ENCODE measurements at regions not wholly inside any gene's neighbourhood (a gene's known extent, or its start where the extent isn't known, plus 50 kb on each side); places are given as distances from the start of the nearest gene placed in this dataset.
"Not testable (repeated sequence)": the region's sequence is repeated elsewhere in the genome, so short reads cannot be mapped to it uniquely, and the experiment has no call there.

- no peak for DNase-seq
Observed at GRCh38 chr18:2147476-2148230, 423.7 kb downstream of the METTL4 start.

GRCh38 chr18:2148823-2149222 lies 422.5 kb downstream of the METTL4 start:
- no peak for DNase-seq

- DNase-seq: no peak
Observed at GRCh38 chr18:2150566-2150965, 420.7 kb downstream of the METTL4 start.

GRCh38 chr18:2154278-2154677 lies 417.0 kb downstream of the METTL4 start:
- no peak for DNase-seq

DNA sequence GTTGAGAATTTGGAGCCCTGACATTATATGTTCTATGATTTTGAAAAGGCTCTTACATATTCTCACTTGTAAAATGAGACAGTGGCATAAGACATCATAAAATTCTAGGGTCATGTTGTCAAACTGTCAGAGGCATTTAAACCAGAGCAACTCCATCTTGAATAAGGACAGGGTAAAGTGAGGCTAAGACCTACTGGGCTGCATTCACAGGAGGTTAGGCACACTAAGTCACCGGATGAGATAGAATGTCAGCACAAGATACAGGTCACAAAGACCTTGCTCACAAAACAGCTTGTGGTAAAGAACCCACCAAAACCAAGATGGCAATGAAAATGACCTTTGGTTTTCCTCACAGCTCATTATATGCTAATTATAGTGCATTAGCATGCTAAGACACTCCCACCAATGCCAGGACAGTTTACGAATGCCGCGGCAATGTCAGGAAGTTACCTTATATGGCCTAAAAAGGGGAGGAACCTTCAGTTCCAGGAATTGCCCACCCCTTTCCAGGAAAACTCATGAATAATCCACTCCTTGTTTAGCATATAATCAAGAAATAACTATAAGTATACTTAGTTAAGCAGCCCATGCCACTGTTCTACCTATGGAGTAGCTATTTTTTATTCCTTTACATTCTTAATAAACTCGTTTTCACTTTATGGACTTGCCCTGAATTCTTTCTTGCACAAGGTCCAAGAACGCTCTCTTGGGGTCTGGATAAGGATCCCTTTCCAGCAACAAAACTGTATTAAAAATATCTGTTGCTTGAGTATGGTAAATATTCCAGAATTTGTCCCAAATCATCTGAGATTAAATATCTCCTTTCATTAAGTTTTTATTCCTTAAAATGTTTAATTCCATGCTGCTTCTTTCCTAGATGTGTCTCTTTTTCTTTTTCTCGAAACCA lies 406.4 kb downstream of the METTL4 start:
- DNase-seq: no peak

- DNase-seq: not testable (repeated sequence)
Observed at GRCh38 chr18:2166876-2167275, 404.4 kb downstream of the METTL4 start.

GRCh38 chr18:2168022-2168421 lies 403.3 kb downstream of the METTL4 start:
- no peak for DNase-seq

DNA sequence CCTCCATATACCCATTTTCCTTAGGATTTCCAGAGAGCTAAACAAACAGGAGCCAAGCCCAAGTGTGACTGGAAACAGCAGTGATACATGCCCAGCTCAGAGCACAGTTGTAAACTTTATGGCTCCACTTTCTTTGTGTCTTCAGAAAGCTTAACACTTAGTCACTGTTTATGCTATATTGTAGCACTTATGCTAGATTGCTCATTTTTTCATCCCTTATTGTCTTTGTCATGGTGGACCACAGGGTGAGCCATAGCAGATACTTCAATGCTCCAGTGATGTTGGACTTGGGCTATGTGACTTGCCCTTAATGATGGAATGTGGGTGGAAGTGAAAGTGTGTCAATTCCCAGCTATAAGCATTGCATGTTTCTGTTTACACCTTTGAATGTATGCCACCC lies 401.6 kb downstream of the METTL4 start:
- DNase-seq: no peak

DNA sequence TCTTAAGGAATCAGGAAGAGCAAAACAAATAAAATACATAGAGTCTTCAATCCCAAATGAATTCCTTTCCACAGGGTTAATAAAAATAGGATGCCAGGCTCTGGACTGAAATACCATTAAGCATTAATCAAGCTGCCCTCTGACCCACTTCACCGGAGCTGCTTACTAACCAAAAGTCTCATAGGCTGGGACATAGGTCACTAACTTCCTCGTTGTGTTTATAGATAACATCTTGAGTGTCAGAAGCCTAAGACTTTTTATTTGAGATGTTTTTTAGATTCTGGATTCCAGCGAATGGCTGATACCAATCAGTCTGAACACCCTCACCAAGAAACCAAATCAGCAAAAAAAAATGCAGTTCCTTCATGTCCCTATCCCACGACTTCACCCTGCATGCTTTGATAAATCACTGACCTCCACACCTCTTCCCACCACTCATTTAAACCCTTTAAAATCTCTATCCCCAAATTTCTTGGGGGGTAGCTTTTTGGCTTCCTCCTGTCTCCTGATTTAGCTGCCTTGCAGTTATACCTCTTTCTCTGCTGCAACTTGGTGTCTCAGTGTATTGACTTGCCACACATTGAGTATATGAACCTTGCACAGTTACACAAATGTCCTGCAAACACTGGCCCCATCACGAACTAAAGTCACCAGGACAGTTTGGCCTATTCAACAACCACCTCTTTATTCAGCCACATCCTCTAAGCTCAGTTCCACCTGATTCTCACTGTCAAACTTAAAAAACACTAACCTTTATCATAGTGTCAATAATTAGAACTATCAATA lies 399.3 kb downstream of the METTL4 start:
- DNase-seq: no peak

- no peak for DNase-seq
Observed at GRCh38 chr18:2172881-2173280, 398.4 kb downstream of the METTL4 start.

DNA sequence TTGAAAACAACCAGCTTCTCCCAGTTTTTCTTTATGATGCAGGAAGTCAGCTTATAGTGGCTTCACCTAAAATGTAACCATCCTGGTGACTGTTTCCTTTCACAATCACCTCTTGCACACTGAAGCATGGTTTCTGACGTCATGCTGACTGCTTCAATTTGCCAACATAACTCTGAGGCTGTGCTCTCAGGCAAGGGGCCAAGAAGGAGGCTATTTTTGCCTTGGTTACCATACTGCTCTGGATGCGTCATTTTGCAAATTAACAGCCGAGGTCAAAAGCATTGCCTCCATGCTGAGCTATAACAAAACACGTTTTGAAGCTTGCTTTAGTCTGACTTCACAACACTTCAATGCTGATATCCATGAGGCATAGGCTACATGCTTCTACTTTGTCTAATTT lies 397.8 kb downstream of the METTL4 start:
- DNase-seq: peak; percentile 22

DNA sequence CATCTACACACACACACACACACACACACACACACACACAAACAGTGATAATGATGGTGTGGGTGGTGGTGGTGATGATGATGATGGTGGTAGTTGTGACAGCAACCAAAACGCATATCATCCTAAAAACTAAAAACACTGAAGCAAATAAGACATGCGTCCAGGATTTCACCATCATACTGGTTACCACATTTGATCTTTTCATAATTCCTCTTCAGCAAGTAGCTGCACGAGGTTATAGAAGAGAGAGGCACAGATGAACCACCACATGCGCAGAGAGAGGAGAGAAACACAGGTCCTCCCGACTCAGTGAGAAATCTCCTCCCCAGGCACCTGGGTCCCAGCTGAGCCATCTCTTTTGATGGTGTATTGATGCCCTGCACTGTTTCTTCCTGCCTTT lies 393.3 kb downstream of the METTL4 start:
- no peak for DNase-seq

- no peak for DNase-seq
Observed at GRCh38 chr18:2179498-2180183, 391.7 kb downstream of the METTL4 start.

- DNase-seq: no peak
Observed at GRCh38 chr18:2180586-2180985, 390.7 kb downstream of the METTL4 start.

DNA sequence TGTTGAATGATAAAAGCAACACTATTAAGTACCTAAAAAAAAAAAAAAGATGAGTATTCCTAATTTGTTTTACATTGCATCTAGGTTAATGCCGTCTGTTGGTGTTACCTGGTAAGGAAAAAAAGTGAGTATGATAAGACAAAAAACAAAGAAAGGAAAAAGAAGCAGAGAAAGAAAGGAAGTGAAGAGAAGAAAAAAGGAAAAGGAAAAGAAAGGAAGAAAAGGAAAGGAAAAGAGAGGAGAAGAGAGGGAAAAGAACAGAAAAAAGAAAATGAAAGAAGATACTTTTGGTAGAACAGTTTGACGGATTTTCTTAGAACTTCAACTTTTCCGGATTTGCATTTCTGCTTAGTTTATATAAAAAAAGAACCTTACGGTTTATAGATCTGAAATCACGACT lies 387.9 kb downstream of the METTL4 start:
- DNase-seq: no peak

DNA sequence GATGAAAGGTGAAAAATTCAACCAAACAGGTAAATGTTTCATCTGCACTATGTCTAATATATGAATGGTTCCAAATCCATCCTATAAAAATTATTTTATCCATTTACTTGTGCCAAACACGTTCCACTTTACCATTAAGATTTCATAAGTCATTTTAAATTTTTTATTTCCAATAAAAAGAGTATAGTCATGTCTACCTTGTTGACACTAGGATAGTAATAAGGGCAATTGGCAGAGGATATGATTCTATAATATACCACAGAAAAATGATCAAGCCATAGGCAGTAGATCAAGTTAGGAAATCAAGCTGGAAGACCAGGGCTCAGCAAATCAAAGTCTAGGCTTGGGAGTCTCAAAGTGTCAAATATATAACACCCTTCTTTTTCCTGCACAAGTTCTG lies 384.3 kb downstream of the METTL4 start:
- DNase-seq: no peak

GRCh38 chr18:2188258-2188657 lies 383.0 kb downstream of the METTL4 start:
- no peak for DNase-seq

- DNase-seq: no peak
Observed at GRCh38 chr18:2191180-2191790, 380.0 kb downstream of the METTL4 start.

- DNase-seq: no peak
Observed at GRCh38 chr18:2192562-2192961, 378.7 kb downstream of the METTL4 start.

- no peak for DNase-seq
Observed at GRCh38 chr18:2197946-2198345, 373.4 kb downstream of the METTL4 start.

DNA sequence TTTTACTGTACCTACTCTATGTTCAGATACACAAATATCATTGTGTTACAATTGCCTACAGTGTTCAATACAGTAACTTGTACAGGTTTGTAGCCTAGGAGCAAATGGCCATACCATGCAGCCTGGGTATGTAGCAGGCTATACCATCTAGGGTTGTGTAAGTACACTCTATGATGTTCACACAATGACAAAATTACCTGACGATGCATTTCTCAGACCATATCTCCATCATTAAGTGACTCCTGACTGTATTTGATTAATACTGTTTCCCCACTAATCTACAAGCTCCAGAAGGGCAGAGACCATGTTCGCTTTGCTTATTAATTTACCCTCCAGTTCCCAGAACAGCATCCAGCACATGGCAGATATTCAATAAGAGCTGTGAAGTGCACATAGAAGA lies 372.2 kb downstream of the METTL4 start:
- DNase-seq: no peak

GRCh38 chr18:2201036-2201600 lies 370.2 kb downstream of the METTL4 start:
- DNase-seq: no peak
